ENCODE measurements at regions not wholly inside any gene's neighbourhood (a gene's known extent, or its start where the extent isn't known, plus 50 kb on each side); places are given as distances from the start of the nearest gene placed in this dataset.

DNA sequence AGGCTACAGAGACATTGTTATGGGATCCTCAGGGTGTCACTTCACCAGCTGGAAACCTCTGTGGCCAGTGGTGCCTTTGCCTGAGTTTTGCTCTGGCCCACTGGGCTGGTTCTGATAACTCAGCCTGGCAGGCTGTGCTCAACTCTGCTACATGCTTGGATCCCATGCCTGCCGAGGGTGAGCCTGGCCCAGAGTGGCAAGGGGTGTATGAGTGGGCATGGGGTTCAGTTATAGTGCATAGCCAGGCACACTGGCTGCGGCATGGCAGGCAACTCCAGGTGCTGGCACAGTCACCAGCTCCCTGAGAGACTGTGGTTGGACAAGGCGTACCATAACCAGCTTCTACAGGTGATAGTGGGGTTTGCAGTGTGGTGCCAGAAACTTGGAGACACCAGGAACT, 107.0 kb upstream of the PCDH15 start:
- ChIA-PET CTCF (no interaction called here), POLR2A (no interaction called here)
- H3K4me3 ChIP-seq (ENCODE audit: low read depth, low read length), result no peak overlapping the region

DNA sequence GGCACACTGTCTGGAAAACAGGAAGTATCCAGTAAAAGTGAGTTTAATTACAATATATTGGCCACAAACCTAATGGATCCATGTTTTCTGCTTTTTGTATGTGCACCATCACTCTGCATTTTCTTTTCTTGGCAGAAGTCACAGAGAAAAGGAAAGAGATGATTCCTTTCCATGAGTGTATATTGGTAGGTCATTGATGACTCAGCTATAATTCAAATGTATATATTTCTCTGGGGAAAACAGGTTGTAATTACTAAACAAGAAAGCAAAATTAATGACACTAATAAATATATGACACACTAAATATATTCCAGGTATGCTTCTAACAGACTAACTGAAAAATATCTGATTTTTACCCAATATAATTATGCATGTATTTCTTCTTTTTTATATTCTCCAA, 105.9 kb upstream of the PCDH15 start:
- H3K4me3 ChIP-seq (ENCODE audit: low read depth, low read length), result no peak overlapping the region
- TF ChIP-seq, protein P1, sequence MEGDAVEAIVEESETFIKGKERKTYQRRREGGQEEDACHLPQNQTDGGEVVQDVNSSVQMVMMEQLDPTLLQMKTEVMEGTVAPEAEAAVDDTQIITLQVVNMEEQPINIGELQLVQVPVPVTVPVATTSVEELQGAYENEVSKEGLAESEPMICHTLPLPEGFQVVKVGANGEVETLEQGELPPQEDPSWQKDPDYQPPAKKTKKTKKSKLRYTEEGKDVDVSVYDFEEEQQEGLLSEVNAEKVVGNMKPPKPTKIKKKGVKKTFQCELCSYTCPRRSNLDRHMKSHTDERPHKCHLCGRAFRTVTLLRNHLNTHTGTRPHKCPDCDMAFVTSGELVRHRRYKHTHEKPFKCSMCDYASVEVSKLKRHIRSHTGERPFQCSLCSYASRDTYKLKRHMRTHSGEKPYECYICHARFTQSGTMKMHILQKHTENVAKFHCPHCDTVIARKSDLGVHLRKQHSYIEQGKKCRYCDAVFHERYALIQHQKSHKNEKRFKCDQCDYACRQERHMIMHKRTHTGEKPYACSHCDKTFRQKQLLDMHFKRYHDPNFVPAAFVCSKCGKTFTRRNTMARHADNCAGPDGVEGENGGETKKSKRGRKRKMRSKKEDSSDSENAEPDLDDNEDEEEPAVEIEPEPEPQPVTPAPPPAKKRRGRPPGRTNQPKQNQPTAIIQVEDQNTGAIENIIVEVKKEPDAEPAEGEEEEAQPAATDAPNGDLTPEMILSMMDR (IDR thresholded peaks at IDR 0.05; ENCODE audit: insufficient read depth, low read length, missing control alignments), result no peak
- CTCF ChIA-PET, result no interaction called here
- no peak for DNase-seq (ENCODE audit: low read depth, low spot score)
- POLR2A ChIA-PET, result no interaction called here

More for the DNA sequence above, 107.0 kb upstream of the PCDH15 start:
- no peak for DNase-seq (ENCODE audit: low read depth, low spot score)
- TF ChIP-seq, protein P1 (IDR thresholded peaks at IDR 0.05; ENCODE audit: insufficient read depth, low read length, missing control alignments), result no peak

DNA sequence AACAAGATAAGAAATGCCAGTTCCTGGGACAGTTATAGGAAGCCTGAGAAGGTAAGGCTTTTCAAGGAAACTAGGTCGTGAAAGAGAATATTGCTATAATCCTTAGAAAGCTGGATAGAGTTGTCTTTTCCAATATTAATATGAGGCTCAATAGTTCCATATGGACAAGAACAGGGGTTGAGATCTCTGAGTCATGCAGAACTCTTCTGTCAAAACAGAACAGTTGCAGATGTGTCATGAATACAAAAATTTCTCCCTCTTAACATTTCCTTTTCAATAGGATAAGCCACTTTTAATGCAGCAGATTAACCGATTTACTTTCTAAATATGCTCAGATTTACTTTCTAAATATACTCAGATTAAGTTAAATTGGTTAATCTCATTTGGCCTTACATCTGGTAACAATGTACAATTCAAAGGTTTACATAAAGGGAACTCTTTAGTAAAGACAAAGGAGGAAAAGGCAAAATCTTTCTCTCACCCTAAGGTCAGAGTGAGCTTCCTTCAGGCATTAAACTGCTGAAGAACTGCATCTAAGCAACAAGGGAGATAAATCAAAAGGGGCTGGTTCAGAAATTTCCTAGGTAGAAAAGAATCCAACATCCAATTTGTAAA, 104.7 kb upstream of the PCDH15 start:
- POLR2A ChIA-PET, result no interaction called here
- DNase-seq (ENCODE audit: low read depth, low spot score), result no peak
- TF ChIP-seq, protein P1 (IDR thresholded peaks at IDR 0.05; ENCODE audit: insufficient read depth, low read length, missing control alignments), result no peak
- no peak overlapping the region for H3K4me3 ChIP-seq (ENCODE audit: low read depth, low read length)
- CTCF ChIA-PET, result no interaction called here

DNA sequence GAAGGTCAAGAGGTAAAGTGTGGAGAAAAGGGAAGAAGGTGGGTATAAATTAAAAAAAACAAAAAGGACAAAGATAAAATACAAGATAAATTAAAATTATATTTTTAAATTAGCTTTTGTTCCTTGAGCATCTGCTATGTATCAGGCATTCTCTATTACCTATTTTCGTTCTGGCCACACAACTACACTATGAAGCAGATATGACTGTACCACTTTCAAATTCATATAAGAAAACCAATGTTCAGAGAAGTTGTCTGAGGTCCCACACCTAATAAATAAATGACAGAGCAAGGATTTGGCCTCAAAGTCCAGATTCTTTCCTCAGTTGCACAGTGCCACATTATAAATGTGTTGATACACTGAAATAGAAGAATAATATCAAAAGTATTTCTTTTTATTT, 103.8 kb upstream of the PCDH15 start:
- H3K4me3 ChIP-seq (ENCODE audit: low read depth, low read length), result no peak overlapping the region
- ChIA-PET POLR2A (no interaction called here), CTCF (no interaction called here)
- TF ChIP-seq, protein P1 (IDR thresholded peaks at IDR 0.05; ENCODE audit: insufficient read depth, low read length, missing control alignments), result no peak
- no peak for DNase-seq (ENCODE audit: low read depth, low spot score)

DNA sequence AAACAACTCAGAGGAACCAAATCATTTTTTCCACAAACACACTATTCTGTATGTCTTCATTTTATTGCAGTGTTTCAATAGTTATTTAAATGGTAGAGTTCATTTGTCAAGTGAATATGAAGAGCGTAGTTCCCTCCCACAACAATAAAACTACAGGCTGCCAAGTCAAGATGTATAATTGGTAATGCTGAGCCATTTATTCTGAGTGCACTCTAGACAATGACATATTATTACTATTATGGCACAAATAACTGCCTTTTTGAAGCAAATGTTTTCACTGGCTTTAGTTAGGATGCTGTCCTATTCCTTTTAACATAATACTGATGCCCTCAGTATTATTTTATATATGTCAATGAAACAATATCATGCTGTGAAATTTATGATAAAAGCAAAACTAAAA, 102.7 kb upstream of the PCDH15 start:
- DNase-seq (ENCODE audit: low read depth, low spot score), result no peak
- ChIA-PET CTCF (no interaction called here), POLR2A (no interaction called here)
- no peak overlapping the region for H3K4me3 ChIP-seq (ENCODE audit: low read depth, low read length)
- TF ChIP-seq, protein P1 (IDR thresholded peaks at IDR 0.05; ENCODE audit: insufficient read depth, low read length, missing control alignments), result no peak

DNA sequence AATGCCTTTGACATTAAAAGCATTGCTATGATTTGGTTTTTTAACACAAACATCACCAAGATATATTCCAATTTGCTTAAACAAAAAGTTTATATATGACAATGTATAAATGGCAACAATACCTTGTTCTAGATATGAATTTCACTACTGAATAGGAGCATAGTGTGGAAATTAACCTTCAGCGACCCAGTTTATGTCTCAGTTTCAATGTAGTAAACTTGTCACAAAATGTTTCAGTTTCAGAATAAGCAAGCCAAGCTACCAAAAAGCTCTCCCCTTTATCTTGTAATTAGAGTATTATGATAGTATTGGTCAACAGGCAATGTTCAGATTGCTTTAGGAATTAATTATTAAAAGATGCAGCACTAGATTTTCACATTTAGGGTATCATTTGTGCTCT, 99.6 kb upstream of the PCDH15 start:
- TF ChIP-seq, protein P1 (IDR thresholded peaks at IDR 0.05; ENCODE audit: insufficient read depth, low read length, missing control alignments), result no peak
- POLR2A ChIA-PET, result no interaction called here
- no peak for DNase-seq (ENCODE audit: low read depth, low spot score)
- no peak overlapping the region for H3K4me3 ChIP-seq (ENCODE audit: low read depth, low read length)
- CTCF ChIA-PET, result no interaction called here

Measured in AG04449 (cell line).